Stimulated activated CD8-positive, alpha-beta memory T cell treated with anti-CD3 and anti-CD28 coated beads, Interleukin-4, amount 100 ng/mL, for 1 hour (primary cell): ENCODE measurements at regions not wholly inside any gene's neighbourhood (a gene's known extent, or its start where the extent isn't known, plus 50 kb on each side); places are given as distances from the start of the nearest gene placed in this dataset.

Source experiments
- DNase-seq, 2 donors: peaks; one replicate each; pipeline ENCODE4 v3.0.0-alpha.2; 2020; ENCODE audit warnings: low read depth in 2 of 2, low spot score in 1 of 2

GRCh38 chr4:123564758-123565346 lies 168.3 kb downstream of the SPRY1 start:
- peak; percentile 5 to 11 for DNase-seq

GRCh38 chr4:123568936-123569335 lies 172.3 kb downstream of the SPRY1 start:
- DNase-seq = no peak

GRCh38 chr4:123569541-123569940 lies 172.9 kb downstream of the SPRY1 start:
- DNase-seq = no peak

GRCh38 chr4:123573866-123574508 lies 177.4 kb downstream of the SPRY1 start:
- no peak for DNase-seq

- no peak for DNase-seq
Observed at GRCh38 chr4:123575291-123575690, 178.7 kb downstream of the SPRY1 start.

- DNase-seq = no peak
Observed at GRCh38 chr4:123577225-123577906, 180.8 kb downstream of the SPRY1 start.

GRCh38 chr4:123578276-123579029 lies 181.9 kb downstream of the SPRY1 start:
- no peak for DNase-seq

GRCh38 chr4:123579961-123580360 lies 183.4 kb downstream of the SPRY1 start:
- no peak for DNase-seq

GRCh38 chr4:123580981-123581664 lies 184.5 kb downstream of the SPRY1 start:
- DNase-seq = no peak

- DNase-seq = no peak
Observed at GRCh38 chr4:123581802-123582201, 185.2 kb downstream of the SPRY1 start.

- DNase-seq = no peak
Observed at GRCh38 chr4:123583043-123583442, 186.4 kb downstream of the SPRY1 start.

GRCh38 chr4:123585111-123585510 lies 188.5 kb downstream of the SPRY1 start:
- no peak for DNase-seq

- DNase-seq = no peak
Observed at GRCh38 chr4:123587983-123588494, 191.4 kb downstream of the SPRY1 start.

- DNase-seq = no peak
Observed at GRCh38 chr4:123588631-123589241, 192.1 kb downstream of the SPRY1 start.

GRCh38 chr4:123589301-123589700 lies 192.7 kb downstream of the SPRY1 start:
- DNase-seq = no peak

- no peak for DNase-seq
Observed at GRCh38 chr4:123591875-123592274, 195.3 kb downstream of the SPRY1 start.

GRCh38 chr4:123593655-123594054 lies 197.1 kb downstream of the SPRY1 start:
- DNase-seq = no peak

- DNase-seq = no peak
Observed at GRCh38 chr4:123596805-123597204, 200.2 kb downstream of the SPRY1 start.

- no peak for DNase-seq
Observed at GRCh38 chr4:123597586-123597985, 201.0 kb downstream of the SPRY1 start.

- no peak for DNase-seq
Observed at GRCh38 chr4:123598331-123598730, 201.7 kb downstream of the SPRY1 start.
